ENCODE measurements at regions not wholly inside any gene's neighbourhood (a gene's known extent, or its start where the extent isn't known, plus 50 kb on each side); places are given as distances from the start of the nearest gene placed in this dataset.

DNA sequence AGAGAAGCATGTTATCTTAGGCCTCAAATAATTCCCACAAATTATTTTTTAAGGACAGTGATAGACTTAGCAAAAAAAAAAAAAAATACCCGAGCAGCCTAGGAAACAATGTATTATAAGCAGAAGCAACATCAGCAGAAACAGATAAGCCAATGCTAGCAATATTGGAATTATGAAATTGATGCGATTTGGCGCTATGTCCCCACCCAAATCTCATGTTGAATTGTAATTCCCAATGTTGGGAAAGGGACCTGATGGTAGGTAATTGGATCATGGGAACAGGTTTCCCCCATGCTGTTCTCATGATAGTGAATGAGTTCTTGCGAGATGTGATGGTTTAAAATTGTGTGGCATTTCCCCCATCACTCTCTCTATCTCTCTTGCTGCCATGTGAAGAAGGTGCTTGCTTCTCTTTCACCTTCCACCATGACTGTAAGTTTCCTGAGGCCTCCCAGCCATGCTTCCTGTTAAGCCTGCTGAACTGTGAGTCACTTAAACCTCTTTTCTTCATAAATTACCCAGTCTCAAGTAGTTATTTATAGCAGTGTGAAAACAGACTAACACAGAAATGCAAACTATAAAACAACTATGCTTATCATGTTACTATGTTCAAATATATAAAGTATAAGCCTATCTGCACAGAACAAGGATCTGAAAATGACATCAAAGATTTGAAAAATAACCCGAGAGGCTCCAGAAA, 75.6 kb upstream of the HIVEP3 start:
- Histone ChIP-seq H3K4me3 (no peak overlapping the region), H3K27ac (no peak overlapping the region), H3K4me2 (no peak overlapping the region), H3K4me1 (no peaks in the 10 kb centered on the region), H3K9me3 (no peaks in the 10 kb centered on the region)
- CTCF ChIA-PET = no interaction called here
- WGBS (ENCODE audit: missing lambda C conversion rate) = 81% methylated on average over 5 of the region's 5 CpGs
- no peak for ATAC-seq
- FAIRE-seq = no peak
- TF ChIP-seq PHF8 (IDR thresholded peaks at IDR 0.05; ENCODE audit: borderline replicate concordance, low read depth) (no peak), KDM1A (IDR thresholded peaks at IDR 0.05; ENCODE audit: low read depth) (no peak), CBX2 (IDR thresholded peaks at IDR 0.05; ENCODE audit: borderline replicate concordance, low read depth) (no peak), FOSB (CRISPR knock-in tag; IDR thresholded peaks at IDR 0.05) (no peak), BHLHE40 (IDR thresholded peaks at IDR 0.05; ENCODE audit: low read depth, low read length) (no peak), HOXB5 (CRISPR knock-in tag; IDR thresholded peaks at IDR 0.05) (no peak), ZSCAN20 (CRISPR knock-in tag; IDR thresholded peaks at IDR 0.05) (no peak)
- TF ChIP-seq, protein P1, sequence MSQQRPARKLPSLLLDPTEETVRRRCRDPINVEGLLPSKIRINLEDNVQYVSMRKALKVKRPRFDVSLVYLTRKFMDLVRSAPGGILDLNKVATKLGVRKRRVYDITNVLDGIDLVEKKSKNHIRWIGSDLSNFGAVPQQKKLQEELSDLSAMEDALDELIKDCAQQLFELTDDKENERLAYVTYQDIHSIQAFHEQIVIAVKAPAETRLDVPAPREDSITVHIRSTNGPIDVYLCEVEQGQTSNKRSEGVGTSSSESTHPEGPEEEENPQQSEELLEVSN (IDR thresholded peaks at IDR 0.05; ENCODE audit: borderline replicate concordance, low read depth) = no peak
- DNase-seq (ENCODE audit: low read depth in 1 of 2, low spot score in 1 of 2) = no peak
- POLR2A ChIA-PET = no interaction called here

DNA sequence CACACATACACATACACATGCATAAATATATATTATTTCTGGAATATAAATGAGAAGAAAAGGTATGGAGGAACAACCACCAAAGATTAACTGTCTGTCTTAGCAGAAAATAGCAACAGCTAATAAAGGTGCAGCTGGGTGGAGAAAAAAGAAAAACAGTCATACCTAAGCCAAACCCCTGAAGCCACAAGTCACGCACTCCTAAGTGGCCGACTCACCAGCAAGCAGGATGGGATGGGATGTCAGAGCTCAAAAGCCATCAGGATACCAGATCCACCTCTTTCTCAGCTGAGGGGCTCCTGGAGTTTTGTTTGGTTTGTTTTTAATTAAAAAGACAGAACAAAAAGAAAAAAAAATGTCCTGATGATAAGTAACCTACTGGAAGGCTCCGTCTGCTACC, 64.7 kb upstream of the HIVEP3 start:
- DNase-seq (ENCODE audit: low read depth in 1 of 2, low spot score in 1 of 2) (no peak), FAIRE-seq (no peak), ATAC-seq (no peak)
- WGBS (ENCODE audit: missing lambda C conversion rate) = 93% methylated on average over 3 of the region's 3 CpGs
- no peaks in the 10 kb centered on the region for H3K9me3 ChIP-seq
- no peak overlapping the region for H3K4me3 ChIP-seq
- CTCF ChIA-PET = no interaction called here
- no peak overlapping the region for H3K4me2 ChIP-seq
- POLR2A ChIA-PET = no interaction called here
- TF ChIP-seq EHMT2 (IDR thresholded peaks at IDR 0.05; ENCODE audit: low read depth) (no peak), ZSCAN20 (CRISPR knock-in tag; IDR thresholded peaks at IDR 0.05) (no peak), ZNF302 (CRISPR knock-in tag; IDR thresholded peaks at IDR 0.05) (no peak), CHD4 (IDR thresholded peaks at IDR 0.05; ENCODE audit: borderline replicate concordance) (no peak)
- no peak overlapping the region for H3K27ac ChIP-seq
- 0 out of 3 replicates have a peak, but pooled peaks cover 4% of the 10 kb centered on the region for H3K4me1 ChIP-seq

DNA sequence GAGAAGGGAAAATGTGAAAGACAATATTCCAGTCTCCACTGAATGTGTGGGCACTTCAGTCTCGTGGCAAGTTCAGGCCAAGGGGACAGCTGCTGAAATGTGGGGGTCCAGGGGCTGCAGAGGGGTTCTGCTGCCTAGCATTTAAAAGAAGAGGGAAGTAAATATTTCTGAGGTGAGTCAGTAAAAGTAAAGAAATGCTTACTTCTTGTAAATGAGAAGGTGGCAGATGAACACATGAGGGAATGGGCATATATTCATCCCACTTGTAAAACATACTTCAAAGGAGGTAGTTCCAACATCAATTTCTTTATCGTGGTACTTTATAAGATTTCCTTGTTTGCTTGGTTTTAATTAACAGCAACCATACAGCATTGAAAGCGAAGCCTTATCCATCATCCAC, 63.1 kb upstream of the HIVEP3 start:
- H3K4me3 ChIP-seq = no peak overlapping the region
- H3K27ac ChIP-seq = no peak overlapping the region
- H3K9me3 ChIP-seq = no peaks in the 10 kb centered on the region
- CTCF ChIA-PET = interaction anchor here (1.2 kb wide), 1 partner anchor 29 kb away, joined by 4 read pairs; no protein-coding TSS in a partner anchor
- ATAC-seq (no peak), FAIRE-seq (no peak), DNase-seq (ENCODE audit: low read depth in 1 of 2, low spot score in 1 of 2) (no peak)
- no peak overlapping the region for H3K4me2 ChIP-seq
- POLR2A ChIA-PET = no interaction called here
- H3K4me1 ChIP-seq = 0 out of 3 replicates have a peak, but pooled peaks cover 4% of the 10 kb centered on the region
- TF ChIP-seq ZNF302 (CRISPR knock-in tag; IDR thresholded peaks at IDR 0.05) (no peak), ZFP36 (IDR thresholded peaks at IDR 0.05; ENCODE audit: borderline replicate concordance, partially characterized antibody) (no peak), CBX8 (IDR thresholded peaks at IDR 0.05) (no peak), SREBF2 (IDR thresholded peaks at IDR 0.05) (no peak), HOXB5 (CRISPR knock-in tag; IDR thresholded peaks at IDR 0.05) (no peak), SMC3 (IDR thresholded peaks at IDR 0.05) (no peak), HOXB13 (CRISPR knock-in tag; IDR thresholded peaks at IDR 0.05; ENCODE audit: low read depth) (no peak), EHF (CRISPR knock-in tag; IDR thresholded peaks at IDR 0.05) (no peak), RNF2 (IDR thresholded peaks at IDR 0.05; ENCODE audit: borderline replicate concordance, low read depth) (no peak), FOSL2 (IDR thresholded peaks at IDR 0.05) (no peak), FOSL2 (CRISPR knock-in tag; IDR thresholded peaks at IDR 0.05) (no peak), FOXS1 (CRISPR knock-in tag; IDR thresholded peaks at IDR 0.05) (no peak)
- TF ChIP-seq, protein P2, sequence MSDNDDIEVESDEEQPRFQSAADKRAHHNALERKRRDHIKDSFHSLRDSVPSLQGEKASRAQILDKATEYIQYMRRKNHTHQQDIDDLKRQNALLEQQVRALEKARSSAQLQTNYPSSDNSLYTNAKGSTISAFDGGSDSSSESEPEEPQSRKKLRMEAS (IDR thresholded peaks at IDR 0.05) = no peak
- TF ChIP-seq, protein P3, sequence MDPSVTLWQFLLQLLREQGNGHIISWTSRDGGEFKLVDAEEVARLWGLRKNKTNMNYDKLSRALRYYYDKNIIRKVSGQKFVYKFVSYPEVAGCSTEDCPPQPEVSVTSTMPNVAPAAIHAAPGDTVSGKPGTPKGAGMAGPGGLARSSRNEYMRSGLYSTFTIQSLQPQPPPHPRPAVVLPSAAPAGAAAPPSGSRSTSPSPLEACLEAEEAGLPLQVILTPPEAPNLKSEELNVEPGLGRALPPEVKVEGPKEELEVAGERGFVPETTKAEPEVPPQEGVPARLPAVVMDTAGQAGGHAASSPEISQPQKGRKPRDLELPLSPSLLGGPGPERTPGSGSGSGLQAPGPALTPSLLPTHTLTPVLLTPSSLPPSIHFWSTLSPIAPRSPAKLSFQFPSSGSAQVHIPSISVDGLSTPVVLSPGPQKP (IDR thresholded peaks at IDR 0.05; ENCODE audit: low read depth, low read length) = no peak
- WGBS (ENCODE audit: missing lambda C conversion rate) = 48% methylated on average over 3 of the region's 3 CpGs
